Colonic mucosa (tissue), 4 donors: ENCODE measurements at regions not wholly inside any gene's neighbourhood (a gene's known extent, or its start where the extent isn't known, plus 50 kb on each side); places are given as distances from the start of the nearest gene placed in this dataset.

Experiments
- DNase-seq: peaks from one replicate; pipeline ENCODE4 v3.0.0-alpha.2; 2020
- H3K27ac ChIP-seq: fragments of 200-600 bp; one replicate; pipeline ENCODE4 v1.8.0; 2021
- H3K27me3 ChIP-seq: fragments of 200-600 bp; one replicate; pipeline ENCODE4 v1.8.0; 2021
- H3K36me3 ChIP-seq: fragments of 200-600 bp; one replicate; pipeline ENCODE4 v1.8.0; 2021
- H3K4me1 ChIP-seq: fragments of 200-600 bp; one replicate; pipeline ENCODE4 v1.8.0; 2021; ENCODE audit warnings: mild to moderate bottlenecking
- H3K4me3 ChIP-seq: fragments of 200-600 bp; one replicate; pipeline ENCODE4 v1.8.0; 2021
- H3K9ac ChIP-seq, 2 donors: one replicate each; pipeline ENCODE4 v1.7.0; 2013; ENCODE audit warnings: control low read depth in 2 of 2, low read depth in 2 of 2, low read length in 2 of 2
- H3K9me3 ChIP-seq: fragments of 200-600 bp; one replicate; pipeline ENCODE4 v1.8.0; 2021
- intact Hi-C: fragments of 100-400 bp; cut with DNase I; formaldehyde crosslinking; loops from one replicate; pipeline ENCODE4 v1.14.1; 2022
- TF ChIP-seq, protein P1 (sequence below): fragments of 200-600 bp; IDR thresholded peaks from one replicate; pipeline ENCODE4 v1.8.0; 2022; ENCODE audit warnings: antibody characterized with exemption, mild to moderate bottlenecking
- donor health status: healthy.
- donor health status: DM: no; HTN: no; CAD: no.
- donor health status: DM: no; HTN: no; CAD: no.

DNA sequence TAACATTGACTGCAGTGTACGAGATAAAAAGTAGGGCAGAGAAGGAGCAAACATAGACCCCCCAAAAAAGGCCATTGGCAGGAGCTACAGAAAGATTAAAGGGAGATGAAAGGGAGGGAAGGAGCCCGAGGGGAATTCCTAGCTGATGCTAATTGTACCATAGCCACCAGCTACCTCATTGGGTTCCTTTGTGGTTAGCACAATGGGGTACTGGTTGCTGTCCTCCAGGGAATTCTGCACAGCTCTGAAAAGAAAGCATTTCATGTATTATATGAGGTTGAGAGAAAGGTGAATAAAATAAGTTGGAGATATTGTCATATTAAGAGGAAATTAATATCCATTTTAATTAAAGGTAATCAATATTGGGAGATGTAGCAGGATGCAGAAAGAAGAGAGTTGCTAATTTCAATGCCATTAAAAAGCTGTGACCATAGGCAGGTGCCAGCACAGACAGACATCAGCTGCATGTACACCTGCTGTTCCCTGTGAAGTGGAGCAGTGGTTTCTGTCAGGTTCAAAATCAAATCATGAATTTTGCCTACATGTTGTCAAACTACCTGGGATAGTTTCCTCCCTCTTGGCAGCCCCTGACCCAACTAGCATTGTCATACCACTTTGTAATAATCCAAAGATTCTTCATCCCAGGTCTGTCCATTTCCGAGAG is 185.4 kb upstream of the DLGAP1 start:
- intact Hi-C loops: no loop called here
- H3K9me3 ChIP-seq: no peaks in the 10 kb centered on the region
- TF ChIP-seq, protein P1, sequence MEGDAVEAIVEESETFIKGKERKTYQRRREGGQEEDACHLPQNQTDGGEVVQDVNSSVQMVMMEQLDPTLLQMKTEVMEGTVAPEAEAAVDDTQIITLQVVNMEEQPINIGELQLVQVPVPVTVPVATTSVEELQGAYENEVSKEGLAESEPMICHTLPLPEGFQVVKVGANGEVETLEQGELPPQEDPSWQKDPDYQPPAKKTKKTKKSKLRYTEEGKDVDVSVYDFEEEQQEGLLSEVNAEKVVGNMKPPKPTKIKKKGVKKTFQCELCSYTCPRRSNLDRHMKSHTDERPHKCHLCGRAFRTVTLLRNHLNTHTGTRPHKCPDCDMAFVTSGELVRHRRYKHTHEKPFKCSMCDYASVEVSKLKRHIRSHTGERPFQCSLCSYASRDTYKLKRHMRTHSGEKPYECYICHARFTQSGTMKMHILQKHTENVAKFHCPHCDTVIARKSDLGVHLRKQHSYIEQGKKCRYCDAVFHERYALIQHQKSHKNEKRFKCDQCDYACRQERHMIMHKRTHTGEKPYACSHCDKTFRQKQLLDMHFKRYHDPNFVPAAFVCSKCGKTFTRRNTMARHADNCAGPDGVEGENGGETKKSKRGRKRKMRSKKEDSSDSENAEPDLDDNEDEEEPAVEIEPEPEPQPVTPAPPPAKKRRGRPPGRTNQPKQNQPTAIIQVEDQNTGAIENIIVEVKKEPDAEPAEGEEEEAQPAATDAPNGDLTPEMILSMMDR: no peak

DNA sequence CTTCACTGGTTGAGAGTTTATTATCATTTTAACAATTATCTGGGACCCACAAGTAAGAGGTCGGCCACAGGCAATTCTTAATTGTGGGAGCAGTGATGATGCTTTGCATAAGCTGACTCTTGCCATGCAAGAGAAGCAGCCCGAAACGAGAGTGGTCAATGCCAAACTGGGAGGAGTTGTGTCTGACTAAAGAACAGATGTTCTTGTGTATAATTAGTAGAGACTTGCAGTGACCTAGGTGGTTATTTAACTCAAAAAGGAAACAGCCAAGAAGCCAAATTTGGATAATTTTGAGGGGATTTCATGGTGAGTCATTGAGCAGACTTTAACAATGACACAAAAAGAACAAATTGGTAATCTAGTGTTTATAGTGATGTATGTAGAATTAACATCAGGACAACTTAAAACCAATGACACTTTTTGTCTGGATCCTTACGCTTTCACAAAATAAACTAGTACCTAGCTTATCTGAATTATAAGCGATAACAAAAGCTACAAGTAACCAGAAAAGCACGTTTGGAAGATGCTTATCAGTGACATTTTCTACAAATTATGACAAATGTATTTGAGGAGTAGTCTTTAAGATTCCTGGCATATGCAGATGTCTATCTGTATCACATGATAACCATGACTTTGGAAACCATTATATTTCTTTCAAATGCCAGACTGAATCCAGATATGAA is 184.7 kb upstream of the DLGAP1 start:
- Histone ChIP-seq H3K4me1 (no peaks in the 10 kb centered on the region), H3K27me3 (no peaks in the 10 kb centered on the region), H3K27ac (no peak overlapping the region), H3K9me3 (no peaks in the 10 kb centered on the region), H3K4me3 (no peak overlapping the region), H3K36me3 (no peaks in the 10 kb centered on the region), H3K9ac (no peak overlapping the region)
- intact Hi-C loops: no loop called here
- no peak for DNase-seq
- TF ChIP-seq, protein P1: no peak

More for the DNA sequence above, 185.4 kb upstream of the DLGAP1 start:
- Histone ChIP-seq H3K4me3 (no peak overlapping the region), H3K27ac (no peak overlapping the region), H3K4me1 (no peaks in the 10 kb centered on the region), H3K36me3 (no peaks in the 10 kb centered on the region), H3K27me3 (no peaks in the 10 kb centered on the region), H3K9ac (no peak overlapping the region)
- DNase-seq: no peak

DNA sequence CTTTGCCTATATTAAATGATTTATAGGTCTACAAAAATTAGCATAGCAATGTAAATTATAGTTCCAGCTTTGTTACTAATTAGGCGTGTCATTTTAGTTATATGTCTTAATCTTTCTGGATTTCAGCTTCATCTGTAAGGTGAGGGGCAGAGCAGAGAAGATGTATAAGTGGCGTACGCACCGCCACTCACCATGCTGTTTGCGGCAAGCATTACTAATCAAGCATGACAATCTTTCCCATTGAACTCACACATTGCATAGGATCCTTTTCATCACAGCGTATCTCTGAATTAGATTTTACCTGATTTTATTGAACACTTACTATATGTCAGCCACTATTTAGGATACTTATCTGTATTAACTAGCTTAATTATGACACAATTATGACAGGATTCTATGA is 183.6 kb upstream of the DLGAP1 start:
- TF ChIP-seq, protein P1: no peak
- no peaks in the 10 kb centered on the region for H3K9me3 ChIP-seq

DNA sequence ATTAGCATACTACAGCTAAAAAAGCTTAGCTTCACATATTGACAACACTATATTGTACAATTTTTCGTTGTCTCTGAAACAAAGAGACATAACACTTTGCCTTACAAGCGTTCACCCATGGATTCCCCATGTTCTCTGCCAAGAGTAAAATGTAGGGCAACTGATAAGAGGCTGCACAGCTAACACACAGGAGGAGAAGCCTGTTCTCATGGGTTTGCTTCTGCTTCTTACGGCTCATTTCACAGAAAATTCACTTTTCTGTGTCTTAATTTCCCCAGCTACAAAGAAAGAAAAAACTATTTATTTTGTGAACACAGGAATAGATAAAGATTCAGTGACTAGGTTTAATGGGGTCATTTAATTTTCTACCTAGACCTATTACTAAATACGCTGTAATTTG is 182.8 kb upstream of the DLGAP1 start:
- Histone ChIP-seq H3K27me3 (no peaks in the 10 kb centered on the region), H3K36me3 (no peaks in the 10 kb centered on the region), H3K4me1 (no peaks in the 10 kb centered on the region), H3K9ac (no peak overlapping the region), H3K27ac (no peak overlapping the region), H3K4me3 (no peak overlapping the region), H3K9me3 (no peaks in the 10 kb centered on the region)
- TF ChIP-seq, protein P1: no peak
- intact Hi-C loops: no loop called here
- no peak for DNase-seq

More for the DNA sequence above, 183.6 kb upstream of the DLGAP1 start:
- H3K27me3 ChIP-seq: no peaks in the 10 kb centered on the region
- no peaks in the 10 kb centered on the region for H3K36me3 ChIP-seq
- no peak overlapping the region for H3K27ac ChIP-seq
- DNase-seq: no peak
- H3K4me1 ChIP-seq: no peaks in the 10 kb centered on the region
- no peak overlapping the region for H3K9ac ChIP-seq
- H3K4me3 ChIP-seq: no peak overlapping the region
- intact Hi-C loops: no loop called here

DNA sequence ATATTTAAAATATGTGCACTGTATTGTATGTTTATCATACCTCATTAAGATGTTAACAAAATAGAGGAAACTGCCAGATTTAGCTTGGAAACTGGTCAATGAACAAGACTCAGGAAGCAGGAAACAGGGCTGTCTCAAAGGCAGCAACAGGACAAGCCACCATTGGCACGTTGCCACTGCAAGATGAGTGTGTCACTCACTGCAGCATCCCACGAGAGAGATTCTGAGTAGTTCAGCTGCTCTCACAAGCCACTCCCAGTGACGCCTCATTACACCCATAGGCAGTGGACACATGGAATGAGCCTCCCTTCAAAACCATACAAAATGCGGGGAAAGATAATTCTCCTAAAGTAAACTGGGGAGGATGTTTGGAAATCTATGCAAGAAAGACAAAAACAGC is 181.9 kb upstream of the DLGAP1 start:
- TF ChIP-seq, protein P1: no peak
- Histone ChIP-seq H3K36me3 (no peaks in the 10 kb centered on the region), H3K4me1 (no peaks in the 10 kb centered on the region), H3K9me3 (no peaks in the 10 kb centered on the region), H3K27me3 (no peaks in the 10 kb centered on the region), H3K27ac (no peak overlapping the region), H3K9ac (no peak overlapping the region), H3K4me3 (no peak overlapping the region)
- DNase-seq: no peak
- intact Hi-C loops: no loop called here
